ENCODE measurements at regions not wholly inside any gene's neighbourhood (a gene's known extent, or its start where the extent isn't known, plus 50 kb on each side); places are given as distances from the start of the nearest gene placed in this dataset.
A peak's percentile ranks its signal among the peaks of the same experiment; 100 is the strongest.

GRCh38 chr9:3732077-3733038 lies 206.6 kb upstream of the RFX3 start:
- peak; percentile 73 to 84 for DNase-seq

GRCh38 chr9:3730511-3730922 lies 204.7 kb upstream of the RFX3 start:
- DNase-seq: no peak

- peak; percentile 35 to 70 for DNase-seq
Observed at GRCh38 chr9:3721096-3721495, 195.3 kb upstream of the RFX3 start.

- DNase-seq: no peak
Observed at GRCh38 chr9:3719286-3719685, 193.5 kb upstream of the RFX3 start.

GRCh38 chr9:3716415-3716814 lies 190.6 kb upstream of the RFX3 start:
- no peak for DNase-seq

- peak; percentile 9 to 23 for DNase-seq
Observed at GRCh38 chr9:3708751-3709150, 182.9 kb upstream of the RFX3 start.

GRCh38 chr9:3704890-3705289 lies 179.1 kb upstream of the RFX3 start:
- DNase-seq: no peak

- no peak for DNase-seq
Observed at GRCh38 chr9:3700772-3701171, 175.0 kb upstream of the RFX3 start.

GRCh38 chr9:3699883-3700282 lies 174.1 kb upstream of the RFX3 start:
- DNase-seq: no peak

- DNase-seq: peak; percentile 66 to 77
Observed at GRCh38 chr9:3698531-3698930, 172.7 kb upstream of the RFX3 start.

- peak; percentile 71 to 85 for DNase-seq
Observed at GRCh38 chr9:3698076-3698475, 172.3 kb upstream of the RFX3 start.

- DNase-seq: peak; percentile 3 to 75
Observed at GRCh38 chr9:3696368-3696767, 170.6 kb upstream of the RFX3 start.

GRCh38 chr9:3692606-3693005 lies 166.8 kb upstream of the RFX3 start:
- no peak for DNase-seq

GRCh38 chr9:3689555-3689954 lies 163.8 kb upstream of the RFX3 start:
- no peak for DNase-seq

- DNase-seq: no peak
Observed at GRCh38 chr9:3687145-3687544, 161.3 kb upstream of the RFX3 start.

GRCh38 chr9:3682186-3682585 lies 156.4 kb upstream of the RFX3 start:
- no peak for DNase-seq

GRCh38 chr9:3677541-3677940 lies 151.7 kb upstream of the RFX3 start:
- no peak for DNase-seq

- DNase-seq: no peak
Observed at GRCh38 chr9:3676766-3677165, 151.0 kb upstream of the RFX3 start.

- no peak for DNase-seq
Observed at GRCh38 chr9:3675946-3676345, 150.1 kb upstream of the RFX3 start.

- no peak for DNase-seq
Observed at GRCh38 chr9:3674561-3674960, 148.8 kb upstream of the RFX3 start.

GRCh38 chr9:3672399-3672798 lies 146.6 kb upstream of the RFX3 start:
- DNase-seq: no peak

GRCh38 chr9:3664044-3664443 lies 138.2 kb upstream of the RFX3 start:
- DNase-seq: no peak

- no peak for DNase-seq
Observed at GRCh38 chr9:3662671-3663070, 136.9 kb upstream of the RFX3 start.

GRCh38 chr9:3660936-3661335 lies 135.1 kb upstream of the RFX3 start:
- DNase-seq: no peak

GRCh38 chr9:3659647-3660046 lies 133.8 kb upstream of the RFX3 start:
- DNase-seq: no peak

All from NCI-H524 (cell line).